GM12878 (cell line): ENCODE measurements at regions not wholly inside any gene's neighbourhood (a gene's known extent, or its start where the extent isn't known, plus 50 kb on each side); places are given as distances from the start of the nearest gene placed in this dataset.

Experiments used
- ATAC-seq: fragments of 200-7000 bp; cut with Tn5 transposase; 3 replicates; pipeline ENCODE4 v1.9.1; 2020; ENCODE audit warnings: mild to moderate bottlenecking, moderate library complexity
- BruUV-seq: library from RNA; stranded (reverse); fragments of 400-500 nt; replicated peaks from 2 replicates; lab custom pipeline; 2021; lab: Mats Ljungman, UMichigan
- CTCF ChIA-PET: fragments of 300-600 bp; sonication (Branson Sonifier 250); formaldehyde crosslinking; extraction: SDS; loops from one replicate; lab custom pipeline; 2021; ENCODE audit warnings: inconsistent platforms; lab: Yijun Ruan, JAX
- POLR2A ChIA-PET: fragments of 350-600 bp; formaldehyde crosslinking; extraction: SDS; loops from one replicate; lab custom pipeline; 2021; ENCODE audit warnings: inconsistent platforms; lab: Charles Lee
- RAD21 ChIA-PET: fragments of 300-600 bp; sonication (Branson Sonifier 250); formaldehyde crosslinking; loops from one replicate; lab custom pipeline; 2023; ENCODE audit warnings: antibody characterized with exemption; ENCODE audit not compliant: unreplicated experiment; lab: Charles Lee
- SMC1A ChIA-PET: fragments of 300-600 bp; sonication (Branson Sonifier 250); formaldehyde crosslinking; loops from one replicate; lab custom pipeline; 2023; ENCODE audit not compliant: unreplicated experiment, uncharacterized antibody; lab: Charles Lee
- DNase-seq: peaks from one replicate; pipeline ENCODE4 v3.0.0-alpha.2; 2011; ENCODE audit warnings: low read depth, low spot score
- FAIRE-seq: peaks from 3 replicates; lab custom pipeline; 2011; peaks lifted over from hg19 to GRCh38; lab: Jason Lieb, UNC
- H2AFZ ChIP-seq: 2 replicates; pipeline ENCODE4 v1.6.0; 2011; ENCODE audit warnings: low read depth, low read length, control low read depth; ENCODE audit not compliant: control insufficient read depth
- H3K27ac ChIP-seq: 2 replicates; pipeline ENCODE4 v1.5.1; 2011; ENCODE audit warnings: control low read depth; ENCODE audit not compliant: control insufficient read depth, insufficient read depth
- H3K27me3 ChIP-seq, 2 experiments: replicated peaks in 1 of 2; 2 replicates each; pipeline versions ENCODE4 v1.6.0 to v1.6.1; 2011; ENCODE audit warnings: low read length in 1 of 2; ENCODE audit not compliant: control insufficient read depth in 2 of 2, insufficient read depth in 2 of 2
- H3K36me3 ChIP-seq, 2 experiments: 2 replicates each; pipeline ENCODE4 v1.5.1; 2011; ENCODE audit warnings: low read length in 1 of 2; ENCODE audit not compliant: control insufficient read depth in 2 of 2, insufficient read depth in 2 of 2
- H3K4me1 ChIP-seq: 2 replicates; pipeline ENCODE4 v1.6.1; 2011; ENCODE audit warnings: mild to moderate bottlenecking, low read length, moderate library complexity, mixed read lengths; ENCODE audit not compliant: control insufficient read depth, insufficient read depth
- H3K4me2 ChIP-seq: 2 replicates; pipeline ENCODE4 v1.6.0; 2011; ENCODE audit warnings: control low read depth; ENCODE audit not compliant: control insufficient read depth, insufficient read depth
- H3K4me3 ChIP-seq: fragments of 200-600 bp; sonication (generic); 2 replicates; pipeline ENCODE4 v1.5.1; 2016
- H3K79me2 ChIP-seq: 2 replicates; pipeline ENCODE4 v1.6.0; 2011; ENCODE audit warnings: low read length; ENCODE audit not compliant: control insufficient read depth, insufficient read depth
- H3K9ac ChIP-seq: 2 replicates; pipeline ENCODE4 v1.8.0; 2011; ENCODE audit warnings: low read length, control low read depth, mixed read lengths; ENCODE audit not compliant: control insufficient read depth, insufficient read depth
- H3K9me3 ChIP-seq: replicated peaks from 3 replicates; pipeline ENCODE4 v1.5.1; 2011; ENCODE audit warnings: mild to moderate bottlenecking, low read length; ENCODE audit not compliant: control insufficient read depth, insufficient read depth
- H4K20me1 ChIP-seq: 2 replicates; pipeline ENCODE4 v1.6.0; 2011; ENCODE audit not compliant: control insufficient read depth, insufficient read depth
- ATF2 ChIP-seq: IDR thresholded peaks from 2 replicates; pipeline ENCODE4 v1.6.1; 2012; ENCODE audit warnings: low read length, inconsistent platforms
- CEBPZ ChIP-seq: fragments of 150-350 bp; IDR thresholded peaks from 2 replicates; pipeline ENCODE4 v1.6.1; 2016; ENCODE audit warnings: low read depth, low read length
- FOXM1 ChIP-seq: IDR thresholded peaks from 2 replicates; pipeline ENCODE4 v1.6.1; 2012; ENCODE audit warnings: low read depth, mild to moderate bottlenecking, inconsistent platforms, low read length, moderate library complexity
- JUNB ChIP-seq: IDR thresholded peaks from 2 replicates; pipeline ENCODE4 v1.6.1; 2016; ENCODE audit warnings: antibody characterized with exemption, mild to moderate bottlenecking
- KLF5 ChIP-seq: fragments of 450-650 bp; IDR thresholded peaks from 2 replicates; pipeline ENCODE4 v1.6.1; 2014; ENCODE audit warnings: mild to moderate bottlenecking; ENCODE audit not compliant: partially characterized antibody
- PRDM15 ChIP-seq: fragments of 450-650 bp; formaldehyde crosslinking; IDR thresholded peaks from 2 replicates; pipeline ENCODE4 v1.4.0; 2020; ENCODE audit warnings: mild to moderate bottlenecking, moderate library complexity
- RAD51 ChIP-seq: fragments of 450-650 bp; IDR thresholded peaks from 2 replicates; pipeline ENCODE4 v1.6.1; 2016; ENCODE audit warnings: moderate library complexity, mild to moderate bottlenecking, inconsistent platforms
- RELB ChIP-seq: fragments of 450-650 bp; IDR thresholded peaks from 2 replicates; pipeline ENCODE4 v1.6.1; 2017; ENCODE audit warnings: low read depth, mild to moderate bottlenecking, moderate library complexity
- STAT1 ChIP-seq: fragments of 450-650 bp; conservative IDR thresholded peaks from 2 replicates; pipeline ENCODE4 v1.6.1; 2014; ENCODE audit warnings: antibody characterized with exemption, mild to moderate bottlenecking
- USF1 ChIP-seq: IDR thresholded peaks from 2 replicates; pipeline ENCODE4 v1.6.1; 2011; ENCODE audit warnings: borderline replicate concordance, low read depth, mild to moderate bottlenecking, moderate library complexity, mixed read lengths, low read length; ENCODE audit not compliant: insufficient read depth; ENCODE audit errors: extremely low read length
- WRNIP1 ChIP-seq: IDR thresholded peaks from 2 replicates; pipeline ENCODE4 v1.6.1; 2011; ENCODE audit warnings: low read depth, low read length, improper control_type of control experiment, borderline replicate concordance
- ZNF207 ChIP-seq: fragments of 450-650 bp; IDR thresholded peaks from 2 replicates; pipeline ENCODE4 v1.6.1; 2014; ENCODE audit warnings: antibody characterized with exemption, mild to moderate bottlenecking, borderline replicate concordance
- WGBS: methylation state at CpG from one replicate; pipeline ENCODE4 v1.1.6; 2016; ENCODE audit warnings: low lambda C conversion rate; ENCODE audit not compliant: insufficient replicate concordance, insufficient coverage; ENCODE audit errors: missing lambda C conversion rate; 5-methylcytosine and 5-hydroxymethylcytosine counted together
- in situ Hi-C: fragments of 300-500 bp; cut with MboI; formaldehyde crosslinking; loops from 9 replicates; pipeline ENCODE4 v1.14.3; 2018; ENCODE audit warnings: mixed read lengths
- intact Hi-C: fragments of 100-400 bp; cut with micrococcal nuclease; formaldehyde crosslinking; loops from one replicate; pipeline ENCODE4 v1.14.2; 2022; ENCODE audit not compliant: unreplicated experiment

GRCh38 chr5:51488803-51489642 is 105.8 kb downstream of the ISL1 start:
- no peak overlapping the region for H3K9ac ChIP-seq
- H3K4me1 ChIP-seq: no peaks in the 10 kb centered on the region
- H3K4me3 ChIP-seq: no peak overlapping the region
- FAIRE-seq (no peak), ATAC-seq (no peak), DNase-seq (no peak)
- H3K36me3 ChIP-seq: no peaks in the 10 kb centered on the region
- no peaks in the 10 kb centered on the region for H4K20me1 ChIP-seq
- H3K27me3 ChIP-seq: no peaks in the 10 kb centered on the region
- RAD21 ChIA-PET: no interaction called here
- H2AFZ ChIP-seq: no peak overlapping the region
- no peak overlapping the region for H3K4me2 ChIP-seq
- WGBS: 8% methylated on average over 3 of the region's 3 CpGs
- CTCF ChIA-PET: no interaction called here
- no peaks in the 10 kb centered on the region for H3K9me3 ChIP-seq
- intact Hi-C loops (no loop called here), in situ Hi-C loops (no loop called here)
- SMC1A ChIA-PET: interaction anchor here (0.6 kb wide), 1 partner anchor 69 kb away, joined by 3 read pairs; no protein-coding TSS in a partner anchor
- H3K79me2 ChIP-seq: no peaks in the 10 kb centered on the region
- POLR2A ChIA-PET: no interaction called here
- no peak overlapping the region for H3K27ac ChIP-seq
- BruUV-seq: no TSS peak
- TF ChIP-seq USF1: no peak
- TF ChIP-seq CEBPZ: no peak
- TF ChIP-seq STAT1: no peak
- no peak for TF ChIP-seq RELB
- no peak for TF ChIP-seq ATF2
- no peak for TF ChIP-seq RAD51
- no peak for TF ChIP-seq ZNF207
- TF ChIP-seq KLF5: no peak
- TF ChIP-seq JUNB: no peak
- TF ChIP-seq PRDM15 (CRISPR knock-in tag): no peak
- TF ChIP-seq WRNIP1: no peak
- no peak for TF ChIP-seq FOXM1
